Naive thymus-derived CD4-positive, alpha-beta T cell (primary cell): ENCODE measurements at regions not wholly inside any gene's neighbourhood (a gene's known extent, or its start where the extent isn't known, plus 50 kb on each side); places are given as distances from the start of the nearest gene placed in this dataset.

Experiments used
- ATAC-seq: fragments of 150-1000 bp; cut with Tn5 transposase; 2 replicates; pipeline ENCODE4 v1.10.0; 2021; ENCODE audit warnings: mild to moderate bottlenecking, moderate library complexity
- CTCF ChIA-PET: fragments of 350-600 bp; sonication (Branson Sonifier 250); formaldehyde crosslinking; loops from one replicate; lab custom pipeline; 2021; ENCODE audit warnings: antibody characterized with exemption; lab: Charles Lee
- POLR2A ChIA-PET: fragments of 350-600 bp; sonication (Branson Sonifier 250); formaldehyde crosslinking; loops from one replicate; lab custom pipeline; 2021; ENCODE audit warnings: antibody characterized with exemption, inconsistent platforms; lab: Charles Lee
- DNase-seq, 9 donors: peaks; one replicate each; pipeline versions ENCODE4 v3.0.0 to v3.0.0-alpha.2; 2020 to 2022; ENCODE audit warnings: mixed read lengths in 1 of 9
- H3K27ac ChIP-seq: one replicate; pipeline ENCODE4 v1.7.0; 2013; ENCODE audit warnings: mild to moderate bottlenecking, low read depth, low read length, moderate library complexity
- H3K27me3 ChIP-seq, 2 donors: one replicate each; pipeline ENCODE4 v1.7.0; 2013; ENCODE audit warnings: low read length in 2 of 2, mild to moderate bottlenecking in 2 of 2, moderate library complexity in 2 of 2; ENCODE audit not compliant: control insufficient read depth in 2 of 2, insufficient read depth in 2 of 2
- H3K36me3 ChIP-seq, 3 experiments: 1 replicate in 2 of 3; 2 replicates in 1 of 3; pipeline ENCODE4 v1.7.0; 2013; ENCODE audit warnings: low read length in 3 of 3, mild to moderate bottlenecking in 3 of 3, moderate library complexity in 1 of 3; ENCODE audit not compliant: insufficient read depth in 3 of 3, control insufficient read depth in 2 of 3
- H3K4me1 ChIP-seq, 2 donors: one replicate each; pipeline ENCODE4 v1.7.0; 2013; ENCODE audit warnings: low read length in 2 of 2, mild to moderate bottlenecking in 2 of 2, moderate library complexity in 1 of 2; ENCODE audit not compliant: control insufficient read depth in 2 of 2, insufficient read depth in 2 of 2
- H3K4me3 ChIP-seq: 2 replicates; pipeline ENCODE4 v1.7.0; 2013; ENCODE audit warnings: mild to moderate bottlenecking, low read length
- H3K9me3 ChIP-seq, 3 experiments: 1 replicate in 2 of 3; 2 replicates in 1 of 3; pipeline ENCODE4 v1.7.0; 2013; ENCODE audit warnings: low read length in 3 of 3; ENCODE audit not compliant: control insufficient read depth in 2 of 3
- H3K27ac Mint-ChIP-seq, 9 donors: one replicate each; pipeline ENCODE4 v1.8.0; 2020 to 2022; ENCODE audit warnings: mixed read lengths in 9 of 9, mild to moderate bottlenecking in 8 of 9, moderate library complexity in 5 of 9, inconsistent platforms in 2 of 9
- H3K27me3 Mint-ChIP-seq, 5 donors: one replicate each; pipeline ENCODE4 v1.8.0; 2021 to 2022; ENCODE audit warnings: mixed read lengths in 5 of 5, mild to moderate bottlenecking in 1 of 5
- H3K36me3 Mint-ChIP-seq, 5 donors: one replicate each; pipeline ENCODE4 v1.8.0; 2020 to 2022; ENCODE audit warnings: mixed read lengths in 5 of 5, mild to moderate bottlenecking in 3 of 5, inconsistent platforms in 1 of 5
- H3K4me1 Mint-ChIP-seq, 7 donors: one replicate each; pipeline ENCODE4 v1.8.0; 2020 to 2022; ENCODE audit warnings: mixed read lengths in 7 of 7, mild to moderate bottlenecking in 3 of 7, inconsistent platforms in 1 of 7
- H3K4me3 Mint-ChIP-seq, 10 donors: one replicate each; pipeline ENCODE4 v1.8.0; 2020 to 2022; ENCODE audit warnings: mild to moderate bottlenecking in 10 of 10, mixed read lengths in 10 of 10, moderate library complexity in 6 of 10, inconsistent platforms in 2 of 10
- H3K9me3 Mint-ChIP-seq, 11 donors: one replicate each; pipeline ENCODE4 v1.8.0; 2020 to 2022; ENCODE audit warnings: mixed read lengths in 11 of 11, mild to moderate bottlenecking in 4 of 11, inconsistent platforms in 1 of 11, moderate library complexity in 1 of 11
- intact Hi-C, 2 donors: fragments of 100-400 bp; cut with micrococcal nuclease; formaldehyde crosslinking; loops; one replicate each; pipeline ENCODE4 v1.15.1; 2023

- Mint-ChIP-seq H3K27me3 (no peaks in the 10 kb centered on the region), H3K36me3 (peaks cover 0 to 16% (median 6%) of the 10 kb centered on the region in 5 donors), H3K4me1 (peaks cover 30 to 66% (median 61%) of the 10 kb centered on the region in 7 donors), H3K27ac (peak overlapping the region; percentile 26 to 97 (median 86)), H3K9me3 (peaks cover 0 to 16% (median 5%) of the 10 kb centered on the region in 11 donors), H3K4me3 (peak overlapping the region in 5 of 10 donors; percentile 12 to 75 (median 54))
- H3K9me3 ChIP-seq = no peaks in the 10 kb centered on the region
- intact Hi-C loops = loop anchor here in 1 of 2 donors (5.0 kb wide), 1 partner anchor 84 kb away; the partner anchor contains the start of gene LBH
- CTCF ChIA-PET = no interaction called here
- POLR2A ChIA-PET = interaction anchor here (0.6 to 1.3 kb wide), 3 partner anchors 10 to 69 kb away, joined by 3 read pairs; no protein-coding TSS in a partner anchor
- no peaks in the 10 kb centered on the region for H3K36me3 ChIP-seq
- DNase-seq (no peak), ATAC-seq (no peak)
- no peak overlapping the region for H3K4me3 ChIP-seq
- no peaks in the 10 kb centered on the region for H3K27me3 ChIP-seq
- peaks cover 15 to 32% of the 10 kb centered on the region in 2 donors for H3K4me1 ChIP-seq
- H3K27ac ChIP-seq = no peak overlapping the region
Observed at GRCh38 chr2:30316408-30316807, 85.1 kb downstream of the LBH start.

DNA sequence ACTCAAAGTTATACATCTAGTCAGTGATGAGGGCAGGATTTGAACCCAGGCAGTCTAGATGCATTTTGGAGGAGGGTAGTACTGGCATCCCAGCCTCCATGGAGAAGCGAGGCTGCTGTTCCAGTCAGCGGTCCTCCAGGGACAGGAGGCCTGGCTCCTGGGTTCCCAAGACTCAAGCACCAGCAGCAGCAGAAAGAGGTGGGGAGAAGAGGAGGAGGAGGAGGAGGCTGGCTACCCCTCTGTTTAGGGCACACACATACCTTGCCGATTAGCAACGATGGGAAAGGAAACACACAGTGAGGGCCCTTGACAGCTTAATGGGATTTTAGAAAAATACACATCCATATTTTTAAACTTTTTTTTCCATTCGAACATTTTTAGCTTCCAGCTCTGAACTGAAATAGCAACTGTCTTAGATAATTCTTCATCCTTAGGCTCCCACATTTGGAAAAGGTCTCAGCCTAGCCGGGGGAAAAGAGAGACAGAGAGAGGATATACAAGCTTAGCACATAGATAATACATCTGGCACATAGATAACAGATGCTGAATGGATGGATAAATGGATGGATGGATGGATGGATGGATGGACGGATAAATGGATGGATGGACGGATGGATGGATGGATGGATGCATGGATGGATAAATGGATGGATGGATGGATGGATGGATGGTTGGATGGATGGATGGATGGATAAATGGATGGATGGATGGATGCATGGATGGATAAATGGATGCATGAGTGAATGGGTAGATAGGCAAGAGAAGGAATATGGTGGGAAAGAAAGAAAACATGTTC lies 87.9 kb downstream of the LBH start:
- H3K27me3 ChIP-seq = no peaks in the 10 kb centered on the region
- ChIA-PET POLR2A (interaction anchor here (0.8 kb wide), 1 partner anchor 14 kb away, joined by 3 read pairs; no protein-coding TSS in a partner anchor), CTCF (no interaction called here)
- H3K4me1 Mint-ChIP-seq = peaks cover 27 to 66% (median 57%) of the 10 kb centered on the region in 7 donors
- H3K9me3 ChIP-seq = no peaks in the 10 kb centered on the region
- peak overlapping the region in 2 of 9 donors; percentile 46 to 69 for H3K27ac Mint-ChIP-seq
- ATAC-seq = no peak
- peaks cover 0 to 16% (median 5%) of the 10 kb centered on the region in 11 donors for H3K9me3 Mint-ChIP-seq
- peaks cover 0 to 16% (median 6%) of the 10 kb centered on the region in 5 donors for H3K36me3 Mint-ChIP-seq
- no peaks in the 10 kb centered on the region for H3K27me3 Mint-ChIP-seq
- intact Hi-C loops = loop anchor here in 1 of 2 donors (5.0 kb wide), 1 partner anchor 87 kb away; the partner anchor contains the start of gene LBH
- no peak for DNase-seq
- H3K4me1 ChIP-seq = peaks cover 15 to 32% of the 10 kb centered on the region in 2 donors
- H3K4me3 ChIP-seq = no peak overlapping the region
- H3K36me3 ChIP-seq = no peaks in the 10 kb centered on the region
- no peak overlapping the region for H3K4me3 Mint-ChIP-seq
- no peak overlapping the region for H3K27ac ChIP-seq

DNA sequence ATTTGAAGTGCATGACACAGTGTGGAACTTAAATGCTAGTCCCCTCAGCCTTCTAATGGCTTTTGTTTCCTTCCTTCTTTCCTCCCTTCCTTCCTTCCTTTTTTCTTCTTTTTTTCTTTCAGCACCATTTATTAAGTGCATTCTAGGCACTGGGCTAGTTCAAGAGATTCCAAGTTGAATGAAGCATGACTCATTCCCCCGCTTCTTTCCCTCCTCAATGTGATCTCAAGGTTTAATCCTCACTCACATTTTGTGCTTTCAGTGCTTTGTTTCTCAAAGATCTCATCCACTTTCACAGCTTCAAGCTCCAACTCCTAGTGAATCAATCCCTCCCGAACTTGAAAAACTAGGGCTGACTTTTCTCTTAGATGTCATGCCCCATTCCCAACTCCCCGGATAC lies 90.1 kb downstream of the LBH start:
- Mint-ChIP-seq H3K27me3 (no peaks in the 10 kb centered on the region), H3K27ac (peak overlapping the region in 3 of 9 donors; percentile 25 to 44 (median 38)), H3K4me3 (no peak overlapping the region), H3K9me3 (peaks cover 0 to 6% (median 0%) of the 10 kb centered on the region in 11 donors), H3K36me3 (peaks cover 0 to 2% (median 0%) of the 10 kb centered on the region in 5 donors), H3K4me1 (peaks cover 16 to 61% (median 53%) of the 10 kb centered on the region in 7 donors)
- intact Hi-C loops = no loop called here
- Histone ChIP-seq H3K4me1 (peaks cover 0 to 16% of the 10 kb centered on the region in 2 donors), H3K4me3 (no peak overlapping the region), H3K27ac (no peak overlapping the region), H3K27me3 (no peaks in the 10 kb centered on the region), H3K36me3 (no peaks in the 10 kb centered on the region), H3K9me3 (no peaks in the 10 kb centered on the region)
- POLR2A ChIA-PET = interaction anchor here (1.0 to 1.9 kb wide), 3 partner anchors 13 to 89 kb away, joined by 4 to 10 read pairs (median 4); no protein-coding TSS in a partner anchor
- CTCF ChIA-PET = interaction anchor here (0.9 kb wide), 1 partner anchor 63 kb away, joined by 3 read pairs; no protein-coding TSS in a partner anchor
- ATAC-seq (no peak), DNase-seq (no peak)

- ChIA-PET CTCF (interaction anchor here (0.6 to 1.4 kb wide), 2 partner anchors 12 to 21 kb away, joined by 3 to 4 read pairs; no protein-coding TSS in a partner anchor), POLR2A (interaction anchor here (1.1 to 1.2 kb wide), 4 partner anchors 10 to 93 kb away, joined by 3 to 8 read pairs (median 3); no protein-coding TSS in a partner anchor)
- no peaks in the 10 kb centered on the region for H3K27me3 ChIP-seq
- peak overlapping the region in 2 of 9 donors; percentile 20 to 34 for H3K27ac Mint-ChIP-seq
- no peaks in the 10 kb centered on the region for H3K27me3 Mint-ChIP-seq
- ATAC-seq (no peak), DNase-seq (no peak)
- peaks cover 0 to 6% of the 10 kb centered on the region in 2 donors for H3K4me1 ChIP-seq
- H3K36me3 ChIP-seq = no peaks in the 10 kb centered on the region
- no peak overlapping the region for H3K4me3 ChIP-seq
- no peak overlapping the region for H3K27ac ChIP-seq
- H3K4me1 Mint-ChIP-seq = peaks cover 11 to 46% (median 40%) of the 10 kb centered on the region in 7 donors
- no peaks in the 10 kb centered on the region for H3K9me3 ChIP-seq
- peaks cover 0 to 6% (median 0%) of the 10 kb centered on the region in 11 donors for H3K9me3 Mint-ChIP-seq
- intact Hi-C loops = no loop called here
- no peak overlapping the region for H3K4me3 Mint-ChIP-seq
- no peaks in the 10 kb centered on the region for H3K36me3 Mint-ChIP-seq
Observed at GRCh38 chr2:30323499-30323898, 92.2 kb downstream of the LBH start.

DNA sequence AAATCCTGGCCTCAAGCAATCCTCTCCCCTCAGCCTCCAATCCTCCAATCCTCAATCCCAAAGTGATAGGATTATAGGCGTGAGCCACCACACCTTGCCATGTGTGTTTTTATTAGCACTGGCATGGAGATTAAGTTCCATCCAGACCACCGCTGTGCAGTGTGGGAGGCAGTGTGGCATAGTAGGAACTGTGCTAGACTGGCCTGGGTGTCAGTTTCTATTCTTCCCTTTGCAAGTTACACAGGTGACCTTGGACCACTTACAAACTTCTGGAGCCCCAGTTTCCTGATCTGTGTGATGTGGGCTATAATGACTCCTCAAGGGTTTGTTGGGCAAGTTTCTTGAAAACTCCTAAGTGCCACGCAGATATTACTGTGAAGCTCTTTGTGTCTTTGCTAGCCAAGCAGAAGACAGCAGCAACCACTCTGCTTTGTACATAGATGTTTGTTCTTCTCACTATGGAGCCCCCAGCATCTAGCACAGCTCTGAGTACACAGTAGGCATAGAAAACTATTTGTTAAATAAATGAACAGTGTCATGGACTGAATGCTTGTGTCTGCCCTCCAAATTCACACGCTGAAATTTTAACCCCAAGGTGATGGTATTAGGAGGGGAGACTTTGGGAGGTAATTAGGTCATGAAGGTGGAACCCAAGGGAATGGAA lies 93.0 kb downstream of the LBH start:
- H3K36me3 ChIP-seq = no peaks in the 10 kb centered on the region
- peaks cover 0 to 6% of the 10 kb centered on the region in 2 donors for H3K4me1 ChIP-seq
- no peak overlapping the region for H3K27ac ChIP-seq
- no peaks in the 10 kb centered on the region for H3K36me3 Mint-ChIP-seq
- no peaks in the 10 kb centered on the region for H3K27me3 ChIP-seq
- no peak overlapping the region for H3K4me3 ChIP-seq
- H3K9me3 ChIP-seq = no peaks in the 10 kb centered on the region
- intact Hi-C loops = no loop called here
- peaks cover 12 to 44% (median 38%) of the 10 kb centered on the region in 7 donors for H3K4me1 Mint-ChIP-seq
- no peak for ATAC-seq
- CTCF ChIA-PET = interaction anchor here (1.4 kb wide), 1 partner anchor 11 kb away, joined by 3 read pairs; no protein-coding TSS in a partner anchor
- peaks cover 0 to 2% (median 0%) of the 10 kb centered on the region in 11 donors for H3K9me3 Mint-ChIP-seq
- H3K4me3 Mint-ChIP-seq = no peak overlapping the region
- peak overlapping the region in 3 of 9 donors; percentile 56 to 88 (median 59) for H3K27ac Mint-ChIP-seq
- H3K27me3 Mint-ChIP-seq = no peaks in the 10 kb centered on the region
- POLR2A ChIA-PET = interaction anchor here (1.1 to 1.2 kb wide), 6 partner anchors 9 to 125 kb away, joined by 3 to 8 read pairs (median 3); no protein-coding TSS in a partner anchor
- no peak for DNase-seq
